ENCODE measurements at regions not wholly inside any gene's neighbourhood (a gene's known extent, or its start where the extent isn't known, plus 50 kb on each side); places are given as distances from the start of the nearest gene placed in this dataset.

GRCh38 chr6:98590136-98590681 is 244.2 kb upstream of the POU3F2 start:
- 12% methylated on average over 3 of the region's 3 CpGs for WGBS (ENCODE audit: insufficient coverage, insufficient replicate concordance, low lambda C conversion rate, missing lambda C conversion rate)
- in situ Hi-C loops (cut with MboI), result no loop called here
- TF ChIP-seq SIX5 (IDR thresholded peaks at IDR 0.05; ENCODE audit: low read depth, low read length, severe bottlenecking), result no peak
- no peak for TF ChIP-seq CHD2 (IDR thresholded peaks at IDR 0.05; ENCODE audit: borderline replicate concordance, low read depth, low read length)
- TF ChIP-seq POU2F2 (IDR thresholded peaks at IDR 0.05; ENCODE audit: borderline replicate concordance, low read depth, low read length), result no peak
- TF ChIP-seq NFYB (IDR thresholded peaks at IDR 0.05; ENCODE audit: insufficient read depth, low read depth, low read length), result no peak
- TF ChIP-seq JUND (IDR thresholded peaks at IDR 0.05; ENCODE audit: low read depth, low read length), result no peak
- TF ChIP-seq TBL1XR1 (IDR thresholded peaks at IDR 0.05; ENCODE audit: low read depth, low read length), result no peak
- TF ChIP-seq, protein P1, sequence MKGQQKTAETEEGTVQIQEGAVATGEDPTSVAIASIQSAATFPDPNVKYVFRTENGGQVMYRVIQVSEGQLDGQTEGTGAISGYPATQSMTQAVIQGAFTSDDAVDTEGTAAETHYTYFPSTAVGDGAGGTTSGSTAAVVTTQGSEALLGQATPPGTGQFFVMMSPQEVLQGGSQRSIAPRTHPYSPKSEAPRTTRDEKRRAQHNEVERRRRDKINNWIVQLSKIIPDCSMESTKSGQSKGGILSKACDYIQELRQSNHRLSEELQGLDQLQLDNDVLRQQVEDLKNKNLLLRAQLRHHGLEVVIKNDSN (IDR thresholded peaks at IDR 0.05; ENCODE audit: borderline replicate concordance, extremely low read length, insufficient read depth, low read depth, low read length), result no peak
- TF ChIP-seq, protein P2, sequence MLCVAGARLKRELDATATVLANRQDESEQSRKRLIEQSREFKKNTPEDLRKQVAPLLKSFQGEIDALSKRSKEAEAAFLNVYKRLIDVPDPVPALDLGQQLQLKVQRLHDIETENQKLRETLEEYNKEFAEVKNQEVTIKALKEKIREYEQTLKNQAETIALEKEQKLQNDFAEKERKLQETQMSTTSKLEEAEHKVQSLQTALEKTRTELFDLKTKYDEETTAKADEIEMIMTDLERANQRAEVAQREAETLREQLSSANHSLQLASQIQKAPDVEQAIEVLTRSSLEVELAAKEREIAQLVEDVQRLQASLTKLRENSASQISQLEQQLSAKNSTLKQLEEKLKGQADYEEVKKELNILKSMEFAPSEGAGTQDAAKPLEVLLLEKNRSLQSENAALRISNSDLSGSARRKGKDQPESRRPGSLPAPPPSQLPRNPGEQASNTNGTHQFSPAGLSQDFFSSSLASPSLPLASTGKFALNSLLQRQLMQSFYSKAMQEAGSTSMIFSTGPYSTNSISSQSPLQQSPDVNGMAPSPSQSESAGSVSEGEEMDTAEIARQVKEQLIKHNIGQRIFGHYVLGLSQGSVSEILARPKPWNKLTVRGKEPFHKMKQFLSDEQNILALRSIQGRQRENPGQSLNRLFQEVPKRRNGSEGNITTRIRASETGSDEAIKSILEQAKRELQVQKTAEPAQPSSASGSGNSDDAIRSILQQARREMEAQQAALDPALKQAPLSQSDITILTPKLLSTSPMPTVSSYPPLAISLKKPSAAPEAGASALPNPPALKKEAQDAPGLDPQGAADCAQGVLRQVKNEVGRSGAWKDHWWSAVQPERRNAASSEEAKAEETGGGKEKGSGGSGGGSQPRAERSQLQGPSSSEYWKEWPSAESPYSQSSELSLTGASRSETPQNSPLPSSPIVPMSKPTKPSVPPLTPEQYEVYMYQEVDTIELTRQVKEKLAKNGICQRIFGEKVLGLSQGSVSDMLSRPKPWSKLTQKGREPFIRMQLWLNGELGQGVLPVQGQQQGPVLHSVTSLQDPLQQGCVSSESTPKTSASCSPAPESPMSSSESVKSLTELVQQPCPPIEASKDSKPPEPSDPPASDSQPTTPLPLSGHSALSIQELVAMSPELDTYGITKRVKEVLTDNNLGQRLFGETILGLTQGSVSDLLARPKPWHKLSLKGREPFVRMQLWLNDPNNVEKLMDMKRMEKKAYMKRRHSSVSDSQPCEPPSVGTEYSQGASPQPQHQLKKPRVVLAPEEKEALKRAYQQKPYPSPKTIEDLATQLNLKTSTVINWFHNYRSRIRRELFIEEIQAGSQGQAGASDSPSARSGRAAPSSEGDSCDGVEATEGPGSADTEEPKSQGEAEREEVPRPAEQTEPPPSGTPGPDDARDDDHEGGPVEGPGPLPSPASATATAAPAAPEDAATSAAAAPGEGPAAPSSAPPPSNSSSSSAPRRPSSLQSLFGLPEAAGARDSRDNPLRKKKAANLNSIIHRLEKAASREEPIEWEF (IDR thresholded peaks at IDR 0.05; ENCODE audit: insufficient replicate concordance, low read depth, low read length), result no peak
- no peak for TF ChIP-seq JUNB (IDR thresholded peaks at IDR 0.05)
- no peak for TF ChIP-seq ZNF24 (IDR thresholded peaks at IDR 0.05)
- no peak for TF ChIP-seq CBFB (IDR thresholded peaks at IDR 0.05; ENCODE audit: low read depth)
- no peak for TF ChIP-seq MYB (IDR thresholded peaks at IDR 0.05; ENCODE audit: borderline replicate concordance, low read depth, low read length)

More at GRCh38 chr6:98590136-98590681, 244.2 kb upstream of the POU3F2 start:
- Histone ChIP-seq H3K79me2 (ENCODE audit: control insufficient read depth, insufficient read depth, low read length) (no peaks in the 10 kb centered on the region), H3K36me3 (ENCODE audit: control insufficient read depth in 2 of 2, insufficient read depth in 2 of 2, low read length in 1 of 2) (no peaks in the 10 kb centered on the region), H3K27me3 (replicated peaks in 1 of 2; ENCODE audit: control insufficient read depth in 2 of 2, insufficient read depth in 2 of 2, low read length in 1 of 2) (no peaks in the 10 kb centered on the region), H3K9ac (ENCODE audit: control insufficient read depth, insufficient read depth, low read length) (no peak overlapping the region), H2AFZ (ENCODE audit: control insufficient read depth, low read depth, low read length) (no peak overlapping the region), H3K27ac (ENCODE audit: control insufficient read depth, insufficient read depth) (no peak overlapping the region), H3K4me2 (ENCODE audit: control insufficient read depth, insufficient read depth) (no peak overlapping the region), H3K4me1 (ENCODE audit: control insufficient read depth, insufficient read depth, low read length) (no peaks in the 10 kb centered on the region), H4K20me1 (ENCODE audit: control insufficient read depth, insufficient read depth) (no peaks in the 10 kb centered on the region), H3K9me3 (replicated peaks; ENCODE audit: control insufficient read depth, insufficient read depth, low read length) (no peaks in the 10 kb centered on the region), H3K4me3 (no peak overlapping the region)
- FAIRE-seq, result no peak
- no peak for ATAC-seq
- intact Hi-C loops (cut with micrococcal nuclease; ENCODE audit: unreplicated experiment), result no loop called here
- ChIA-PET RAD21 (ENCODE audit: unreplicated experiment) (no interaction called here), SMC1A (ENCODE audit: uncharacterized antibody, unreplicated experiment) (no interaction called here), CTCF (no interaction called here), POLR2A (no interaction called here)
- DNase-seq (ENCODE audit: low read depth, low spot score), result no peak
- BruUV-seq (replicated peaks), result no TSS peak

Measured in GM12878 (cell line).